Muscle of back (tissue), 3 donors: ENCODE measurements at regions not wholly inside any gene's neighbourhood (a gene's known extent, or its start where the extent isn't known, plus 50 kb on each side); places are given as distances from the start of the nearest gene placed in this dataset.
"Not testable (repeated sequence)": the region's sequence is repeated elsewhere in the genome, so short reads cannot be mapped to it uniquely, and the experiment has no call there.

Experiments used
- DNase-seq, 3 donors: peaks; one replicate each; pipeline versions ENCODE4 v3.0.0 to v3.0.0-alpha.2; 2013

- not testable (repeated sequence) for DNase-seq
These were observed 374.4 kb downstream of the CNTNAP3B start for GRCh38 chr9:41754822-41755221.

DNA sequence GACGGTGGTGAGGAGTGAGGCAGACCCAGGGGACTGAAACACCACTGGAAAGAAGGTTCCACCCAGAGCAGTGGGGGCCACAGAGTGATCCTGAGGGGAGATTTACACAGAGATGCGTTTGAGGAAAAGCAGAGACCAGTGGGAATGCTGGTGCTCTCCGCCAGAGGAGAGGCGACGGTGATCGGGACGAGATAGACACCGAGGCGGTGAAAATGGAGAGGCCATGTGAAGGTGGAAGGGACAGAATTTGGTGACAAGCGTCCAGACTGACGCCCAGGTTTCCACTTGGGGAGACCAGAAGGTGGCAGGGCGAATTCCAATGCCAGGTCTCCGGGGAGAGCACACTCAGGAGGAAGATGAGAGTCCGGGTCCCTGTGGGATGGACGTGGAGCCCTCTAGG is 374.8 kb downstream of the CNTNAP3B start:
- not testable (repeated sequence) for DNase-seq

DNA sequence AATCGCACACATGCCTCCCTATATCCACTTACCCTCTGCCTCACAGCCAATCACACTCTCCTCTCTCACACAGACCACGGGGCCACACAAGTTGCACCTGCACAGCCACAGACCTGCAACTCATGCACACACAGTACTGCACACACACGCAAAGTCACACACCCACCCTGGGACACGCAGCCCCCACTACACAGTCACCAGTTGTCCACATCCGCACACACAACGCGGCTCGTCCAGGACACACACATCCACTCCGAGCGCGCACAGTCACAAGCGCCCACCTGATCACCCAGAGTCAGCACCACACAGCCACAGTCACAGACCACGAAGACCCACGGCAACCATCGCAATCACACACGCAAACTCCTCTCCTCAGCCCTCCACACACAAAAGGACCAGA is 387.3 kb downstream of the CNTNAP3B start:
- DNase-seq: not testable (repeated sequence)

GRCh38 chr9:41741173-41741572 is 388.1 kb downstream of the CNTNAP3B start:
- DNase-seq: not testable (repeated sequence)

GRCh38 chr9:41738681-41739080 is 390.5 kb downstream of the CNTNAP3B start:
- DNase-seq: not testable (repeated sequence)

- DNase-seq: not testable (repeated sequence)
These were observed 430.0 kb downstream of the CNTNAP3B start for GRCh38 chr9:41699190-41699589.

DNA sequence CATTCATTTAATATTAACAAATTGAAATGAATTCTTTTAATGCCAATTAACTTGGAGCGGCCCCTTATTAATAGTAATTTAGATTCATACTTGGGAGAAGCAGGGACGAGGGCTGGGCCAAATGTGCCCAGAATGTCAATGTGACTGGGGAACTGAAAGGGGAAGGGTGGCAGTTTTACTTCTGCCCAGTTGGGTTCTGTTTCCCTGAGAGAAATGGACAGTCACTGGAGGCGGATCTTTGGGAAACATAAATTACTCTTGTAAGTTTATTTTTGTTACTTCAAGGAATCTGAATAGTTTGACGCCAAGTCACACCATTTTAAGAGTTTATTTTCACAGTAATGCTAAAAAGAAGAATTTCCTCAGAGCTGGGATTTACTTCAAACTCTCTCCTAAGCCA is 432.1 kb downstream of the CNTNAP3B start:
- peak in 2 of 3 donors; percentile 0 to 2 for DNase-seq

DNA sequence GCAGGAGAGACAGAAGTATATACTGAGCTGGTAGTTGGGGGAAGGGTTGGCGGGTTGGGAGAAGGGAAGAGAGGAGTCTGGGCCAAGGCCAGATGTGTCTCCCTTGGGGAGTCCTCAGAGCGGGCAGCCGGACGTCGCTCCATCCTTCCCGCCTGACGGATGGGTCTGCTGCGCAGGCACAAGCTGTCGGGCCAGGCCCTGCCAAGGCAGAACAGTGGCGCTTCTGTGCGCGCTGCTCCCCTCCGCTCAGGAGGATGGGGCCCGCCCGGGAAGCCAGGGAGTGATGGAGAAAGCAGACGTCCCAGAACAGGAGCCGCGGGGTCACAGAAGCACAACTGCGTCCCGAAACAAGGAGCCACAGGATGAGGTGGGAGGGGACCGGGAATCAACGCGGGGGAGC is 449.9 kb downstream of the CNTNAP3B start:
- DNase-seq: not testable (repeated sequence)

DNA sequence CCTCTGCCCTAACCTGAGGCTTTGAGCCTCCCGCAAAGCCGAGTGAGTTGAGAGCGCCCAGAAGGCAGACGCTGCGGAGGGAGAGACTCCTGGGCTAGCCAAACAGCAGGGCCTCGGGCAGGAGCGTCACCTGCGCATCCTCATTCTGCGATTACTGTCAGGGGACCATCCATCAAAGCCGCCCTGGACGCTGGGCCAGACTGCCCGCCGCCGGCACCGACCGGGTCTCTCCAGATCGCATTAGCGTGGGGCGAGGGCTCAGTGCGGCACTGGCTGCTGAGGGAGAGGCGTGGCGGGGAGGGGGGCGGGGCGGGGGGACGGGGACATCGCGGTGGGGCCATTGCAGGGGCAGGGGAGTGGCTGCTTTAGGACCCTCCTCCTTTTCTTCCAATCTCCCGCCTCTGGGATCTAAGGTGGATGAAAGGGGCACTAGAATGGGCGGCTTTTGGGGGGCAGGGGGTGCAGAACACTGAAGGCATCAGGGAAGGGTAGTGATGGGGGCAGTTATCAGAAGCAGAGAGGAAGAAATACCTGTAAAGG is 465.7 kb downstream of the CNTNAP3B start:
- DNase-seq: not testable (repeated sequence)

DNA sequence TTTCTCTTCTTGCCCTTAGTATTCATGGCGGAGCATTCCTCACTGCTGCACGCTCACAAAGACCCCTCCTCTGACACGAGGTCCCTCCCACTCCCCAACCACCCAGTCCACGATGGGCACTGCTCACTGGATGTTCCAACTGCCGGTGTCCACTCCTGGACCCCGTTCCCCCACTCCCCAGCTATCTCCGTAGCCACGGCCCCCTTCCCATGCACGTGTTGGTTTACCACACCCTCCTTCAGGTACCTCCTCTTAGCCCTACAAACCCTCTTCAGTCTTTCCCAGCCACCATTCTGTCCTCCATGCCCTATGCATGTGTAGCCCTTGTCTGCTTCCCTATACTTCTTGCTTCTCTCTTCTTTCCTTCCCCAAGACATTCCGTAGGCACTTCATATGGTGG is 469.6 kb upstream of the ZNG1F start:
- DNase-seq: not testable (repeated sequence)

DNA sequence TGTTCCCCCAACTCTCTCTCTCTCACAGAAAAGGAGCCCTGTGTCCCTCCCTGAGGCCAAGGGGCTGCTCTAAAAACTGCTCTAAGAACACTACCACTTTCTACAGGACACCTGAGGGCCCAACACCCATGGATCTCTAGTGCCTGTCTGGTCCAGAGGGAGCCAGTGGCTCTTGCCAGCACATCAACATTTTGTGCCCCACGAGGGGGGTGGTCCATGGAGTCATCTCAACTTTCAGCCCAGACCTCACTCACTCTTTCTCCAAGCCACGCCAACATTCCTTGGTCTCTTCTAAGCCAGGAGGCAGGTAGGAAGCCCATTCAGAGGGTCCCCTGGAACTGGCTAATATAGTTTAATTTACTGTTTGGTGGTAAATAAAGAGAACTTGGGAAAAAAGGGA is 469.0 kb upstream of the ZNG1F start:
- not testable (repeated sequence) for DNase-seq

GRCh38 chr9:41657141-41657540 is 468.0 kb upstream of the ZNG1F start:
- DNase-seq: not testable (repeated sequence)

GRCh38 chr9:41655071-41655554 is 466.0 kb upstream of the ZNG1F start:
- peak in 1 of 3 donors; percentile 50 for DNase-seq

- peak in 1 of 3 donors; percentile 45 for DNase-seq
These were observed 465.2 kb upstream of the ZNG1F start for GRCh38 chr9:41654349-41654748.

- DNase-seq: peak in 1 of 3 donors; percentile 39
These were observed 464.6 kb upstream of the ZNG1F start for GRCh38 chr9:41653560-41654340.

GRCh38 chr9:41652800-41653199 is 463.7 kb upstream of the ZNG1F start:
- DNase-seq: peak in 1 of 3 donors; percentile 6

GRCh38 chr9:41652100-41652713 is 463.1 kb upstream of the ZNG1F start:
- peak in 1 of 3 donors; percentile 22 for DNase-seq

DNA sequence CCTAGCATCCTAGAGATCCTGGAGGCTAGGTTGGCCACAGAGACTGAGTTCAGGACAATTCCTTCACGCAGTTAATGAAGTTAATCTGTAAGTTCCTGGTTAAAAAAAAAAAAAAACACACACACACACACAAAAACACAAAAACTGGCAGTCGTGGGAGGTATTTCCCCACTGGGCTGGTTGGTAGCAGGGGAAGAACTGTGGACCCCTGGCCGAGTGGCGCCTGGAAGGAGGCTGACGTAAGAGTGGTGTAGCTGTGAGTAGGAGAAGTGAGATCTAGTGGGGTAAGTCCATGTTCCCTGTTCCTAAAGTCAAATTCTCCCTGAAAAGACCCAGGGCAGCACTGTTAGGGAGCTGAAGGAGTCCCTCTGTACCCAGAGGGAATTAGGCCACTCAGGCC is 461.0 kb upstream of the ZNG1F start:
- not testable (repeated sequence) for DNase-seq

DNA sequence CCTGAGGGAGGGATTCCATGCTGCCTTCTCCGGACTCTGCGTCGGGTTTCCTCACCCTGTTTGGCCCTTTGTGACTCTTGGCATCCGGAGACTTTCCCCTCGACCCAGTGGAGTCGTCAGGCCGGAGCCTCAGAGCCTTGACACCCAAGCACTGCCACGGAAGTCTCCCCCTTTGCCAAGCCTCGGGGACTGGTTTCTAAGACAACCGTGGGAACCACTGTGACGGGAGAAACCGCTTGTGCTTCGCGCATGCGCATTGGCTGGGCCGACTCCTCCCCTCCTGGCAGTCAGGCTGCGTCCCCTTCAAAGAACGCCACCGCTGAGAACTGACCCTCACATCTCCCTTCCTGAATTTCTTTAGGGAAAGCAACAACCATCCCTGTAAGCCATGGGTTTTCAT is 459.4 kb upstream of the ZNG1F start:
- peak in 1 of 3 donors; percentile 20 for DNase-seq

DNA sequence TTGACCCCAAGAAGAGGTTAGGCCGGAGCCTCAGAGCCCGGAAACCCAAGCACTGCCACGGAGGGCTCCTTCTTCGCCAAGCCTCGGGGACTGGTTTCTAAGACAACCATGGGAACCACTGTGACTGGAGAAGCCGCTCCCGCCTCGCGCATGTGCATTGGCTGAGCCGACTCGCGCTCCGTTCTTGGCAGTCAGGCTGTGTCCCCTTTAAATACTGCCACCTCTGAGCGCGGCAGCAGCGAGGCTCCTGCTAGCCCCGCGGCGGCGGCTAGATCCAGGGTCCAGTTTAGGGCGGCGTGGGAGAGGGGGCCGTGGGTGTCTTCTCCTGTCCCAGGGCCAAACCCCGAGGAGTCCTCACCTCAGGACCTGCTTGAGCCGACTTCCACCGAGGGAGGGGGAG is 457.1 kb upstream of the ZNG1F start:
- not testable (repeated sequence) for DNase-seq

- DNase-seq: peak; percentile 68 to 87 (median 74)
These were observed 454.6 kb upstream of the ZNG1F start for GRCh38 chr9:41643571-41644279.

DNA sequence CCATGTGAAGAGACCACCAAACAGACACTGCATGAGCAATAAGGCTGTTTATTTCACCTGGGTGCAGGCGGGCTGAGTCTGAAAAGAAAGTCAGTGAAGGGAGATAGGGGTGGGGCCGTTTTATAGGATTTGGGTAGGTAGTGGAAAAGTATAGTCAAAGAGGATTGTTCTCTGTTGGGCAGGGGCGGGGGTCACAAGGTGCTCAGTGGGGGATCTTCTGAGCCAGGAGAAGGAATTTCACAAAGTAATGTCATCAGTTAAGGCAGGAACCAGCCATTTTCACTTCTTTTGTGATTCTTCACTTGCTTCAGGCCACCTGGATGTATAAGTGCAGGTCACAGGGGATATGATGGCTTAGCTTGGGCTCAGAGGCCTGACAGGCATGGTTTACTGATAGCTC is 444.6 kb upstream of the ZNG1F start:
- not testable (repeated sequence) for DNase-seq
